HEK293 (cell line): ENCODE measurements at regions not wholly inside any gene's neighbourhood (a gene's known extent, or its start where the extent isn't known, plus 50 kb on each side); places are given as distances from the start of the nearest gene placed in this dataset.

Source experiments
- CTCF ChIA-PET: fragments of 350-600 bp; formaldehyde crosslinking; extraction: SDS; loops from one replicate; lab custom pipeline; 2021; ENCODE audit warnings: antibody characterized with exemption; lab: Yijun Ruan, JAX
- POLR2A ChIA-PET: fragments of 300-600 bp; formaldehyde crosslinking; extraction: SDS; loops from one replicate; lab custom pipeline; 2020; ENCODE audit warnings: antibody characterized with exemption, inconsistent platforms; lab: Yijun Ruan, JAX
- H3K27ac ChIP-seq: fragments of 200-500 bp; sonication (Bioruptor generic); 2 replicates; pipeline ENCODE4 v1.5.1; 2014; ENCODE audit warnings: low read depth, low read length, control low read depth, inconsistent platforms; ENCODE audit errors: extremely low read depth
- H3K36me3 ChIP-seq, 2 experiments: fragments of 200-500 bp in 1 of 2; sonication (Bioruptor generic) in 1 of 2; 1 replicate in 1 of 2; 2 replicates in 1 of 2; pipeline ENCODE4 v1.5.1; 2014 to 2017; ENCODE audit warnings: inconsistent platforms in 2 of 2, low read length in 2 of 2; ENCODE audit not compliant: control insufficient read depth in 2 of 2, insufficient read depth in 1 of 2
- H3K4me1 ChIP-seq: fragments of 200-500 bp; sonication (Bioruptor generic); 2 replicates; pipeline ENCODE4 v1.5.1; 2014; ENCODE audit warnings: mild to moderate bottlenecking, low read length, inconsistent platforms; ENCODE audit not compliant: control insufficient read depth, insufficient read depth
- H3K4me3 ChIP-seq: 2 replicates; pipeline ENCODE4 v1.5.1; 2011; ENCODE audit warnings: low read depth, mild to moderate bottlenecking, control low read depth, low read length, moderate library complexity
- H3K9me3 ChIP-seq: fragments of 200-500 bp; sonication (Bioruptor generic); 2 replicates; pipeline ENCODE4 v1.5.1; 2014; ENCODE audit warnings: low read depth, low read length, inconsistent platforms; ENCODE audit not compliant: control insufficient read depth, insufficient read depth
- AEBP2 ChIP-seq: fragments of 450-650 bp; formaldehyde crosslinking; IDR thresholded peaks from 2 replicates; pipeline ENCODE4 v1.5.1; 2016; ENCODE audit warnings: missing biosample characterization, missing genetic modification characterization, borderline replicate concordance
- GLIS1 ChIP-seq: fragments of 450-650 bp; formaldehyde crosslinking; IDR thresholded peaks from 2 replicates; pipeline ENCODE4 v1.5.1; 2016; ENCODE audit warnings: missing biosample characterization, missing genetic modification characterization
- HOXC10 ChIP-seq: sonication (generic); formaldehyde crosslinking; IDR thresholded peaks from 2 replicates; pipeline ENCODE4 v1.8.1; 2023; ENCODE audit warnings: mild to moderate bottlenecking, missing genetic modification reagents
- HOXD13 ChIP-seq: sonication (generic); formaldehyde crosslinking; IDR thresholded peaks from 2 replicates; pipeline ENCODE4 v1.8.0; 2022; ENCODE audit warnings: missing genetic modification reagents, borderline replicate concordance
- MYNN ChIP-seq: fragments of 450-650 bp; formaldehyde crosslinking; IDR thresholded peaks from 2 replicates; pipeline ENCODE4 v1.5.1; 2016; ENCODE audit warnings: missing biosample characterization, missing genetic modification characterization, borderline replicate concordance
- PATZ1 ChIP-seq: fragments of 450-650 bp; formaldehyde crosslinking; IDR thresholded peaks from 2 replicates; pipeline ENCODE4 v1.5.1; 2016; ENCODE audit warnings: missing biosample characterization, missing genetic modification characterization
- PRDM6 ChIP-seq: fragments of 450-650 bp; formaldehyde crosslinking; IDR thresholded peaks from 2 replicates; pipeline ENCODE4 v1.5.1; 2017; ENCODE audit warnings: missing biosample characterization, missing genetic modification characterization
- SETDB1 ChIP-seq: IDR thresholded peaks from one replicate; pipeline ENCODE4 v1.6.1; 2017; ENCODE audit warnings: mild to moderate bottlenecking, low read length, moderate library complexity, mixed read lengths; ENCODE audit not compliant: insufficient read length
- ZBTB21 ChIP-seq: fragments of 450-650 bp; formaldehyde crosslinking; IDR thresholded peaks from 2 replicates; pipeline ENCODE4 v1.5.1; 2017; ENCODE audit warnings: missing biosample characterization, missing genetic modification characterization
- ZBTB8A ChIP-seq: fragments of 450-650 bp; formaldehyde crosslinking; IDR thresholded peaks from 2 replicates; pipeline ENCODE4 v1.5.1; 2016; ENCODE audit warnings: missing biosample characterization, missing genetic modification characterization
- ZNF133 ChIP-seq: fragments of 450-650 bp; formaldehyde crosslinking; IDR thresholded peaks from 2 replicates; pipeline ENCODE4 v1.5.1; 2016; ENCODE audit warnings: missing biosample characterization, missing genetic modification characterization
- ZNF140 ChIP-seq: fragments of 450-650 bp; formaldehyde crosslinking; IDR thresholded peaks from 2 replicates; pipeline ENCODE4 v1.5.1; 2016; ENCODE audit warnings: missing biosample characterization, missing genetic modification characterization
- ZNF155 ChIP-seq: fragments of 450-650 bp; formaldehyde crosslinking; IDR thresholded peaks from 2 replicates; pipeline ENCODE4 v1.5.1; 2016; ENCODE audit warnings: missing biosample characterization, missing genetic modification characterization
- ZNF169 ChIP-seq: fragments of 450-650 bp; formaldehyde crosslinking; IDR thresholded peaks from 2 replicates; pipeline ENCODE4 v1.5.1; 2016; ENCODE audit warnings: missing biosample characterization, missing genetic modification characterization
- ZNF221 ChIP-seq: fragments of 450-650 bp; formaldehyde crosslinking; IDR thresholded peaks from 2 replicates; pipeline ENCODE4 v1.5.1; 2017; ENCODE audit warnings: missing biosample characterization, missing genetic modification characterization, borderline replicate concordance
- ZNF223 ChIP-seq: fragments of 450-650 bp; formaldehyde crosslinking; IDR thresholded peaks from 2 replicates; pipeline ENCODE4 v1.5.1; 2016; ENCODE audit warnings: missing biosample characterization, missing genetic modification characterization
- ZNF366 ChIP-seq: fragments of 450-650 bp; formaldehyde crosslinking; conservative IDR thresholded peaks from 2 replicates; pipeline ENCODE4 v1.5.1; 2016; ENCODE audit warnings: missing biosample characterization, missing genetic modification characterization
- ZNF416 ChIP-seq: fragments of 450-650 bp; formaldehyde crosslinking; IDR thresholded peaks from 2 replicates; pipeline ENCODE4 v1.5.1; 2016; ENCODE audit warnings: missing biosample characterization, missing genetic modification characterization
- ZNF426 ChIP-seq: fragments of 450-650 bp; formaldehyde crosslinking; IDR thresholded peaks from 2 replicates; pipeline ENCODE4 v1.5.1; 2017; ENCODE audit warnings: missing biosample characterization, missing genetic modification characterization, mild to moderate bottlenecking, inconsistent platforms, moderate library complexity
- ZNF473 ChIP-seq: fragments of 450-650 bp; formaldehyde crosslinking; IDR thresholded peaks from 2 replicates; pipeline ENCODE4 v1.5.1; 2017; ENCODE audit warnings: missing biosample characterization, missing genetic modification characterization
- ZNF501 ChIP-seq: fragments of 450-650 bp; formaldehyde crosslinking; IDR thresholded peaks from 2 replicates; pipeline ENCODE4 v1.5.1; 2016; ENCODE audit warnings: missing biosample characterization, missing genetic modification characterization
- ZNF561 ChIP-seq: fragments of 450-650 bp; IDR thresholded peaks from 2 replicates; pipeline ENCODE4 v1.5.1; 2018; ENCODE audit warnings: missing biosample characterization, missing genetic modification characterization, borderline replicate concordance
- ZNF626 ChIP-seq: fragments of 450-650 bp; sonication (Bioruptor Pico); formaldehyde crosslinking; IDR thresholded peaks from 2 replicates; pipeline ENCODE4 v1.5.1; 2018; ENCODE audit warnings: missing biosample characterization, missing genetic modification characterization, inconsistent platforms
- ZNF658 ChIP-seq: fragments of 450-650 bp; formaldehyde crosslinking; IDR thresholded peaks from 2 replicates; pipeline ENCODE4; 2016; ENCODE audit warnings: missing biosample characterization, missing genetic modification characterization
- ZNF776 ChIP-seq: fragments of 450-650 bp; formaldehyde crosslinking; IDR thresholded peaks from 2 replicates; pipeline ENCODE4 v1.5.0; 2017; ENCODE audit warnings: missing biosample characterization, missing genetic modification characterization, borderline replicate concordance
- ZNF830 ChIP-seq: fragments of 450-650 bp; IDR thresholded peaks from 2 replicates; pipeline ENCODE4 v1.5.0; 2018; ENCODE audit warnings: missing biosample characterization, missing genetic modification characterization, low read depth, mild to moderate bottlenecking, moderate library complexity

- no peak for TF ChIP-seq ZNF223 (tag by site-specific recombination)
These were observed 117.4 kb upstream of the RPRM start (continued) for GRCh38 chr2:153595939-153596338.

GRCh38 chr2:153601812-153602211 lies 123.2 kb upstream of the RPRM start:
- ChIA-PET POLR2A (no interaction called here), CTCF (no interaction called here)
- TF ChIP-seq HOXD13 (CRISPR knock-in tag) (no peak), ZNF658 (no peak), PATZ1 (no peak), ZNF473 (tag by site-specific recombination) (no peak), ZNF830 (no peak), ZBTB21 (tag by site-specific recombination) (no peak), ZBTB8A (tag by site-specific recombination) (no peak), ZNF501 (tag by site-specific recombination) (no peak), PRDM6 (tag by site-specific recombination) (no peak), ZNF426 (tag by site-specific recombination) (no peak), ZNF416 (tag by site-specific recombination) (no peak), ZNF133 (tag by site-specific recombination) (no peak)
- Histone ChIP-seq H3K4me3 (no peak overlapping the region), H3K27ac (no peak overlapping the region), H3K4me1 (no peaks in the 10 kb centered on the region), H3K9me3 (no peaks in the 10 kb centered on the region), H3K36me3 (no peaks in the 10 kb centered on the region)

- H3K9me3 ChIP-seq: no peaks in the 10 kb centered on the region
- no peak overlapping the region for H3K4me3 ChIP-seq
- H3K27ac ChIP-seq: no peak overlapping the region
- no peaks in the 10 kb centered on the region for H3K36me3 ChIP-seq
- CTCF ChIA-PET: interaction anchor here (0.9 kb wide), 1 partner anchor 743 kb away, joined by 3 read pairs; no protein-coding TSS in a partner anchor
- no peak for TF ChIP-seq ZNF140 (tag by site-specific recombination)
- TF ChIP-seq ZBTB8A (tag by site-specific recombination): no peak
- TF ChIP-seq ZNF155 (tag by site-specific recombination): no peak
- TF ChIP-seq ZNF221 (tag by site-specific recombination): no peak
- TF ChIP-seq ZNF366: no peak
- POLR2A ChIA-PET: no interaction called here
- H3K4me1 ChIP-seq: no peaks in the 10 kb centered on the region
These were observed 125.6 kb upstream of the RPRM start for GRCh38 chr2:153604133-153604532.

GRCh38 chr2:153606623-153607022 lies 128.1 kb upstream of the RPRM start:
- CTCF ChIA-PET: no interaction called here

More at GRCh38 chr2:153606623-153607022, 128.1 kb upstream of the RPRM start:
- no peaks in the 10 kb centered on the region for H3K9me3 ChIP-seq
- H3K36me3 ChIP-seq: no peaks in the 10 kb centered on the region
- TF ChIP-seq AEBP2 (tag by site-specific recombination) (no peak), ZNF169 (tag by site-specific recombination) (no peak), SETDB1 (no peak), GLIS1 (tag by site-specific recombination) (no peak), ZNF626 (tag by site-specific recombination) (no peak), ZNF561 (tag by site-specific recombination) (no peak), HOXC10 (CRISPR knock-in tag) (no peak), ZNF776 (tag by site-specific recombination) (no peak), MYNN (tag by site-specific recombination) (no peak)
- no peaks in the 10 kb centered on the region for H3K4me1 ChIP-seq
- H3K27ac ChIP-seq: no peak overlapping the region
- no peak overlapping the region for H3K4me3 ChIP-seq
- POLR2A ChIA-PET: no interaction called here
